HG03135 (cell line): ENCODE measurements at regions not wholly inside any gene's neighbourhood (a gene's known extent, or its start where the extent isn't known, plus 50 kb on each side); places are given as distances from the start of the nearest gene placed in this dataset.

ENCODE experiments used
- ATAC-seq: cut with Tn5 transposase; IDR thresholded peaks from one replicate; pipeline ENCODE4 v1.9.1; 2021; ENCODE audit warnings: mild to moderate bottlenecking, moderate library complexity; ENCODE audit not compliant: unreplicated experiment

- ATAC-seq: no peak
These were observed 102.8 kb downstream of the FOXL1 start for GRCh38 chr16:86681031-86681756.

- ATAC-seq: no peak
These were observed 103.4 kb downstream of the FOXL1 start for GRCh38 chr16:86681757-86682106.

GRCh38 chr16:86682219-86682904 is 104.0 kb downstream of the FOXL1 start:
- ATAC-seq: no peak

GRCh38 chr16:86683441-86684194 is 105.3 kb downstream of the FOXL1 start:
- ATAC-seq: no peak

GRCh38 chr16:86685076-86685475 is 106.7 kb downstream of the FOXL1 start:
- ATAC-seq: no peak

GRCh38 chr16:86690970-86691369 is 112.6 kb downstream of the FOXL1 start:
- ATAC-seq: no peak

GRCh38 chr16:86692426-86692825 is 114.1 kb downstream of the FOXL1 start:
- no peak for ATAC-seq

- ATAC-seq: no peak
These were observed 114.7 kb downstream of the FOXL1 start for GRCh38 chr16:86693033-86693432.

GRCh38 chr16:86697715-86698114 is 119.4 kb downstream of the FOXL1 start:
- no peak for ATAC-seq

- ATAC-seq: no peak
These were observed 121.9 kb downstream of the FOXL1 start for GRCh38 chr16:86700046-86700945.

GRCh38 chr16:86701286-86701975 is 123.1 kb downstream of the FOXL1 start:
- no peak for ATAC-seq

- no peak for ATAC-seq
These were observed 124.7 kb downstream of the FOXL1 start for GRCh38 chr16:86702824-86703588.

- no peak for ATAC-seq
These were observed 126.2 kb downstream of the FOXL1 start for GRCh38 chr16:86704516-86704915.

GRCh38 chr16:86706726-86707125 is 128.4 kb downstream of the FOXL1 start:
- no peak for ATAC-seq

- no peak for ATAC-seq
These were observed 128.8 kb downstream of the FOXL1 start for GRCh38 chr16:86707171-86707570.

GRCh38 chr16:86707581-86707980 is 129.2 kb downstream of the FOXL1 start:
- ATAC-seq: no peak

GRCh38 chr16:86708431-86708830 is 130.1 kb downstream of the FOXL1 start:
- no peak for ATAC-seq

GRCh38 chr16:86709103-86709502 is 130.8 kb downstream of the FOXL1 start:
- ATAC-seq: no peak

GRCh38 chr16:86709902-86710601 is 131.7 kb downstream of the FOXL1 start:
- no peak for ATAC-seq
